Neuronal stem cell (in vitro differentiated cells): ENCODE measurements at regions not wholly inside any gene's neighbourhood (a gene's known extent, or its start where the extent isn't known, plus 50 kb on each side); places are given as distances from the start of the nearest gene placed in this dataset.

Experiments
- DNase-seq: peaks from one replicate; pipeline ENCODE4 v3.0.0-alpha.2; 2013; ENCODE audit warnings: low spot score
- H2AFZ ChIP-seq: one replicate; pipeline ENCODE4 v1.6.1; 2013; ENCODE audit warnings: mild to moderate bottlenecking, low read length, inconsistent platforms
- H2AK5ac ChIP-seq: 2 replicates; pipeline ENCODE4 v1.6.1; 2013; ENCODE audit warnings: low read depth, mild to moderate bottlenecking, inconsistent platforms, low read length, moderate library complexity, mixed read lengths
- H2BK120ac ChIP-seq: 2 replicates; pipeline ENCODE4 v1.6.1; 2013; ENCODE audit warnings: low read depth, mild to moderate bottlenecking, inconsistent platforms, low read length, moderate library complexity, mixed read lengths
- H2BK12ac ChIP-seq: one replicate; pipeline ENCODE4 v1.6.1; 2013; ENCODE audit warnings: low read length, inconsistent platforms
- H2BK15ac ChIP-seq: 2 replicates; pipeline ENCODE4 v1.6.1; 2013; ENCODE audit warnings: mild to moderate bottlenecking, low read length, inconsistent platforms, mixed read lengths
- H2BK5ac ChIP-seq: one replicate; pipeline ENCODE4 v1.6.1; 2013; ENCODE audit warnings: inconsistent platforms, mild to moderate bottlenecking, low read length, moderate library complexity
- H3K14ac ChIP-seq: one replicate; pipeline ENCODE4 v1.6.1; 2013; ENCODE audit warnings: low read length, inconsistent platforms
- H3K18ac ChIP-seq: 2 replicates; pipeline ENCODE4 v1.6.1; 2013; ENCODE audit warnings: low read length, inconsistent platforms
- H3K23ac ChIP-seq: 2 replicates; pipeline ENCODE4 v1.6.1; 2013; ENCODE audit warnings: low read depth, mild to moderate bottlenecking, mixed read lengths, low read length, inconsistent platforms; ENCODE audit not compliant: poor library complexity
- H3K27ac ChIP-seq: replicated peaks from 3 replicates; pipeline ENCODE4 v1.5.1; 2013; ENCODE audit warnings: low read length, inconsistent platforms
- H3K27me3 ChIP-seq, 3 experiments: 2 replicates each; pipeline ENCODE4 v1.6.1; 2013; ENCODE audit warnings: low read length in 3 of 3, mild to moderate bottlenecking in 2 of 3, inconsistent platforms in 1 of 3, low read depth in 1 of 3, mixed read lengths in 1 of 3, moderate library complexity in 1 of 3; ENCODE audit not compliant: control insufficient read depth in 3 of 3, insufficient read depth in 3 of 3
- H3K36me3 ChIP-seq, 2 donors: replicated peaks in 1 of 2; 2 replicates each; pipeline ENCODE4 v1.6.1; 2013; ENCODE audit warnings: low read length in 2 of 2; ENCODE audit not compliant: control insufficient read depth in 2 of 2, insufficient read depth in 2 of 2
- H3K4ac ChIP-seq: 2 replicates; pipeline ENCODE4 v1.6.1; 2013; ENCODE audit warnings: inconsistent platforms, mild to moderate bottlenecking, low read length, moderate library complexity
- H3K4me1 ChIP-seq, 2 donors: 1 replicate in 1 of 2; 2 replicates in 1 of 2; pipeline ENCODE4 v1.6.1; 2013; ENCODE audit warnings: low read length in 2 of 2, low read depth in 1 of 2; ENCODE audit not compliant: control insufficient read depth in 2 of 2, insufficient read depth in 1 of 2
- H3K4me2 ChIP-seq: one replicate; pipeline ENCODE4 v1.6.1; 2013; ENCODE audit warnings: mild to moderate bottlenecking, low read length, inconsistent platforms; ENCODE audit not compliant: insufficient read depth, poor library complexity, severe bottlenecking
- H3K4me3 ChIP-seq, 2 donors: 2 replicates each; pipeline ENCODE4 v1.5.1; 2013; ENCODE audit warnings: low read length in 2 of 2, mild to moderate bottlenecking in 2 of 2, inconsistent platforms in 1 of 2, moderate library complexity in 1 of 2
- H3K79me1 ChIP-seq: one replicate; pipeline ENCODE4 v1.6.1; 2013; ENCODE audit warnings: low read depth, mild to moderate bottlenecking, inconsistent platforms, low read length, moderate library complexity
- H3K9ac ChIP-seq: one replicate; pipeline ENCODE4 v1.6.1; 2013; ENCODE audit warnings: mild to moderate bottlenecking, low read depth, low read length, inconsistent platforms; ENCODE audit not compliant: poor library complexity
- H3K9me3 ChIP-seq, 2 donors: replicated peaks in 1 of 2; 2 replicates each; pipeline versions ENCODE3 to v1.6.1; 2013; ENCODE audit warnings: low read length in 2 of 2, mild to moderate bottlenecking in 2 of 2, inconsistent platforms in 1 of 2, low read depth in 1 of 2, mixed read lengths in 1 of 2, moderate library complexity in 1 of 2; ENCODE audit not compliant: control insufficient read depth in 2 of 2, insufficient read depth in 1 of 2
- H4K8ac ChIP-seq: one replicate; pipeline ENCODE4 v1.6.1; 2013; ENCODE audit warnings: low read depth, mild to moderate bottlenecking, inconsistent platforms, low read length, moderate library complexity
- H4K91ac ChIP-seq: one replicate; pipeline ENCODE4 v1.6.1; 2013; ENCODE audit warnings: low read length, low read depth, mild to moderate bottlenecking, inconsistent platforms; ENCODE audit not compliant: poor library complexity
- WGBS, 2 donors: extraction: QIAGEN DNeasy Blood & Tissue Kit; methylation state at CpG; one replicate each; pipeline ENCODE4 v1.1.7; 2013; ENCODE audit warnings: missing lambda C conversion rate in 2 of 2, mixed read lengths in 1 of 2; ENCODE audit not compliant: insufficient read length in 2 of 2, insufficient replicate concordance in 1 of 2; ENCODE audit errors: extremely low coverage in 2 of 2; 5-methylcytosine and 5-hydroxymethylcytosine counted together

DNA sequence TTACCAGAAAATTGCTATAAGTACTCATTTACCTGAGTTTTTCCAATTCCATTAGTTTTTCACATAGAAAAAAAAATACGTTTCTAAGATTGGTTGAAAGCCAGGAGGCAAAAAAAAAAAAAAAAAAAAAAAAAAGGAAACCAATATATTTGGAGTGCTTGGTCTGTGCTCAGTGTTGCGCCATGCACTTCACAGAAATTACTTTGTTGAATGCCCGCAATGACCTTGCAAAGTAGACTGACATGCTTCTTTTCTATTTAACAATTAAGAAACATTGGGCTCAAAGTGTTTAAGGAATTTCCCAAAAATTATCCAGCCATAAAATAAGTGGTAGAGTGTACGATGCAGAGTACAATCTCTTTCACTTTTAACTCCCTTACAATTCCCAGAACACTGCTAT is 65.2 kb upstream of the PAPPA start:
- Histone ChIP-seq H3K4me1 (peaks cover 0 to 3% of the 10 kb centered on the region in 2 donors), H2AFZ (no peak overlapping the region), H2BK120ac (no peak overlapping the region), H4K8ac (no peak overlapping the region), H2AK5ac (no peak overlapping the region), H2BK5ac (no peak overlapping the region), H3K9ac (no peak overlapping the region), H2BK12ac (no peak overlapping the region), H3K27ac (no peak overlapping the region), H3K27me3 (no peaks in the 10 kb centered on the region), H2BK15ac (no peak overlapping the region), H3K18ac (no peak overlapping the region), H3K4ac (no peak overlapping the region), H3K14ac (no peak overlapping the region), H3K36me3 (no peaks in the 10 kb centered on the region), H4K91ac (no peak overlapping the region), H3K4me3 (no peak overlapping the region), H3K4me2 (no peak overlapping the region), H3K23ac (no peak overlapping the region), H3K9me3 (peaks cover 0 to 1% of the 10 kb centered on the region in 2 donors), H3K79me1 (no peaks in the 10 kb centered on the region)
- no CpG with 5 or more reads among the region's 4 CpGs for WGBS, 2 donors
- DNase-seq, result no peak

DNA sequence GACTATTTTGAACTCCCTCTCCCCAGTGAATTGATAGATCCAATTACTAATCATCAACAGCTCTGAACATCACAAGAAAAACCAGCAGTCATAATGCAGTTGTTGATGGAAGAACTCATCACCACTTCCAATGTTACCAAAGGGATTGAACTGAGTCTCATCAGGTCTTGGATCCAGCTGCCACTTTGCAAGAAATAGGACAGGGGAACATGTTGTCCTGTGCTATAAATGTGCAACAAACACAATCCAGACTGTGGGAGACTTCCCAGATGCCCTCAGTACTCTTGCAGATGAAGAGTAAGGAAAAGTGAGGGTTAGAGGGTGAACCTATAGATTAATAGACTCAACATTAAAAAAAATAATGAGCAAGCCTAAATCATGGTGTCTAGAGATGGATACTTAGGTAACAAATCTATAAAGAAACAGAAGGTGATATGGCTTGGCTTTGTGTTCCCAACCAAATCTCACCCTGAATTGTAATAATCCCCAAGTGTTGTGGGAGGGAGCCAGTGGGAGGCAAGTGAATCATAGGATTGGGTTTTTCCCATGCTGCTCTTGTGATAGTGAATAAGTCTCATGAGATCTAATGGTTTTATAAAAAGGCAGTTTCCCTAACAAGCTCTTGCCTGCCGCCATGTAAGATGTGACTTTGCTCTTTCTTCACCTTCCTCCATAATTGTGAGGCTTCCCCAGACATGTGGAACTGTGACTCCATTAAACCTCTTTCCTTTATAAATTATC is 63.4 kb upstream of the PAPPA start:
- no peak overlapping the region for H3K18ac ChIP-seq
- no peaks in the 10 kb centered on the region for H3K27me3 ChIP-seq
- H3K14ac ChIP-seq, result no peak overlapping the region
- no peak overlapping the region for H2AFZ ChIP-seq
- no peak overlapping the region for H2BK15ac ChIP-seq
- DNase-seq, result no peak
- H3K9ac ChIP-seq, result no peak overlapping the region
- no peak overlapping the region for H2BK5ac ChIP-seq
- no peaks in the 10 kb centered on the region for H3K36me3 ChIP-seq
- H4K91ac ChIP-seq, result no peak overlapping the region
- H3K27ac ChIP-seq, result no peak overlapping the region
- peaks cover 0 to 1% of the 10 kb centered on the region in 2 donors for H3K9me3 ChIP-seq
- WGBS, 2 donors, result no CpG with 5 or more reads among the region's 1 CpG
- no peak overlapping the region for H4K8ac ChIP-seq
- no peak overlapping the region for H2BK120ac ChIP-seq
- no peak overlapping the region for H3K23ac ChIP-seq
- no peak overlapping the region for H2AK5ac ChIP-seq
- H3K4me1 ChIP-seq, result peaks cover 0 to 3% of the 10 kb centered on the region in 2 donors
- H3K4me3 ChIP-seq, result no peak overlapping the region
- no peak overlapping the region for H3K4me2 ChIP-seq
- H3K4ac ChIP-seq, result no peak overlapping the region
- no peak overlapping the region for H2BK12ac ChIP-seq
- H3K79me1 ChIP-seq, result no peaks in the 10 kb centered on the region

DNA sequence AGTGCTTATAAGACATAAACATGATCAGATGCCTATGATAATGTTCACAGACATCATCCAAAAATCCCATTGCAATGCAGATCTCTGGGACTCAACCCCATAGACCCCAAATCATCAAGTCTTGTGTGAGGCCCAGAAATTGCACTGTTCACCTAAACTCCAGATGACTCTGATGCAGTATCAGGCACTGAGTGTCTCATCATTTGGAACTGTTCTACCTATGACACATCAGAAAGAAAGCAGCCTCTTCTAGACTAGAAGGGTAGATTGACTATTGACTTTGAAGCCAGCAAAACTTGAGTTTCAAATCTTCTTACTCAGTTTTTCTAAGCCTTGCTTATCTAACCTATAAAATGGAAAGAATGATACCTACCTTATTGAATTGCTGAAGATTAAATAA is 58.7 kb upstream of the PAPPA start:
- Histone ChIP-seq H3K9ac (no peak overlapping the region), H3K27ac (no peak overlapping the region), H3K4me1 (no peaks in the 10 kb centered on the region), H3K23ac (no peak overlapping the region), H3K4ac (no peak overlapping the region), H2AK5ac (no peak overlapping the region), H4K8ac (no peak overlapping the region), H3K36me3 (no peaks in the 10 kb centered on the region), H3K27me3 (no peaks in the 10 kb centered on the region), H3K4me2 (no peak overlapping the region), H2BK120ac (no peak overlapping the region), H3K9me3 (peaks cover 0 to 1% of the 10 kb centered on the region in 2 donors), H4K91ac (no peak overlapping the region), H2BK12ac (no peak overlapping the region), H3K4me3 (no peak overlapping the region), H2BK15ac (no peak overlapping the region), H2AFZ (no peak overlapping the region), H3K79me1 (no peaks in the 10 kb centered on the region), H3K18ac (no peak overlapping the region), H2BK5ac (no peak overlapping the region), H3K14ac (no peak overlapping the region)
- no peak for DNase-seq

DNA sequence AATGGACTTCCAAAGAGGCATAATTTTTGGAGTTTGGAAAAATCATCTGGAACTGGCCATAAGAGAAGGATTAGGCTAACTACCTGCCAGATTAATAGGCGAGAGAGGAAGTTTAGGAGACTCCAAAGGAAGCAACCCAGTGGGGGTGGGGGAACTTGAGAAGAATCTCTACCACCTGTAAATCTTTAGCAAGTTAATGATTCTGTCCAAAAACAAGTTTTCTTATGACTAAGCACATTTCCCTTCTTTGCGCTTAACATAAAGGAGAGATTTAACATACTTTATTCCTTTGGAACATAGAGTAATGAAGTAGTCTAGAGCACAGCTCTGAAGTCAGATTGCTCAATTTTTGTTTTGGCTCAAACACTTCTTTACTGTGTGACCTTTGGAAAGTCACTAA is 58.2 kb upstream of the PAPPA start:
- H4K8ac ChIP-seq, result no peak overlapping the region
- H3K4me3 ChIP-seq, result no peak overlapping the region
- H3K27me3 ChIP-seq, result no peaks in the 10 kb centered on the region
- no peaks in the 10 kb centered on the region for H3K36me3 ChIP-seq
- no peak overlapping the region for H3K4ac ChIP-seq
- H3K79me1 ChIP-seq, result no peaks in the 10 kb centered on the region
- no peak for DNase-seq
- H3K27ac ChIP-seq, result no peak overlapping the region
- H4K91ac ChIP-seq, result no peak overlapping the region
- no peak overlapping the region for H2AK5ac ChIP-seq
- no peak overlapping the region for H3K18ac ChIP-seq
- no peak overlapping the region for H2BK5ac ChIP-seq
- H3K9me3 ChIP-seq, result no peaks in the 10 kb centered on the region
- H3K4me2 ChIP-seq, result no peak overlapping the region
- no CpG with 5 or more reads among the region's 2 CpGs for WGBS, 2 donors
- no peak overlapping the region for H2BK15ac ChIP-seq
- H2BK12ac ChIP-seq, result no peak overlapping the region
- no peaks in the 10 kb centered on the region for H3K4me1 ChIP-seq
- H3K23ac ChIP-seq, result no peak overlapping the region
- no peak overlapping the region for H3K9ac ChIP-seq
- no peak overlapping the region for H2AFZ ChIP-seq
- no peak overlapping the region for H3K14ac ChIP-seq
- no peak overlapping the region for H2BK120ac ChIP-seq
